ENCODE measurements at regions not wholly inside any gene's neighbourhood (a gene's known extent, or its start where the extent isn't known, plus 50 kb on each side); places are given as distances from the start of the nearest gene placed in this dataset.
"Not testable (repeated sequence)": the region's sequence is repeated elsewhere in the genome, so short reads cannot be mapped to it uniquely, and the experiment has no call there.

DNA sequence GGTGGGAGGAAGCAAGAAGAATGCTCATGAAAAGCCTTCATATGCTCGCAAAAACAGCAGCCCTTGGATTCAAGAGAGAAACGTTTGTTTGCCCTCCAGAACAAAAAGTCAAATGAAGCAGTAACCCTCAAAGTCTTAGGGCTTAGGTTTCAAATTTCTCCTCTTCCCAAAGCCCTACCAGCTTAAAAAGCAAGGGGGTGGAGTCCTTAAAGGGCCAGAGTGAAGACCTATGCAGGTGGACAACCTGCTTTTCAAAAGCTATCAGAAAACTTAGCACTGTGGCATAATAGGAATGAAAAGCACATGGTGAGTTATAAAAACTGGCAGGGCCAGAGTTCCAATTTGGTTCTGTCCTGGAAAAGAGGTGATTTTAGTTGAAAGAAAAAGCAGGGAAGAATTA is 253.3 kb downstream of the NAP1L3 start:
- no peak for TF ChIP-seq ZFX (IDR thresholded peaks at IDR 0.05; ENCODE audit: borderline replicate concordance)
- no peak for TF ChIP-seq CTCF (IDR thresholded peaks at IDR 0.05)
- no peak overlapping the region for H3K27ac ChIP-seq

GRCh38 chrX:93419642-93420041 is 253.7 kb downstream of the NAP1L3 start:
- TF ChIP-seq CTCF (IDR thresholded peaks at IDR 0.05) (no peak), ZFX (IDR thresholded peaks at IDR 0.05; ENCODE audit: borderline replicate concordance) (no peak)
- H3K27ac ChIP-seq, result no peak overlapping the region

DNA sequence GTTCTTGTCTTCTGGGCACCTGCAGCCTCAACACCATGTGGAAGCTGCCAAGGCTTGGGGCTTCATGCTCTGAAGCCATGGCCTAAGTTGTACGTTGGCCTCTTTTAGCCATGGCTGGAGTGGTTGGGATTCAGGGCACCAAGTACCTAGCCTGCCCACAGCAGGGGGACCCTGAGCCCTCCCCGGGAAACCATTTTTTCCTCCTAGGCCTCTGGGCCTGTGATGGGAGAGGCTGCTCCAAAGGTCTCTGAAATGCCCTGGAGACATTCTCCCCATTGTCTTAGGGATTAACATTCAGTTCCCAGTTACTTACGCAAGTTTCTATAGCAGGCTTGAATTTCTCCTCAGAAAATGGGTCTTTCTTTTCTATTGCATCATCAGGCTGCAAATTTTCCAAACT is 269.3 kb downstream of the NAP1L3 start:
- no peak for TF ChIP-seq CTCF (IDR thresholded peaks at IDR 0.05)
- TF ChIP-seq ZFX (IDR thresholded peaks at IDR 0.05; ENCODE audit: borderline replicate concordance), result no peak
- H3K27ac ChIP-seq, result no peak overlapping the region

DNA sequence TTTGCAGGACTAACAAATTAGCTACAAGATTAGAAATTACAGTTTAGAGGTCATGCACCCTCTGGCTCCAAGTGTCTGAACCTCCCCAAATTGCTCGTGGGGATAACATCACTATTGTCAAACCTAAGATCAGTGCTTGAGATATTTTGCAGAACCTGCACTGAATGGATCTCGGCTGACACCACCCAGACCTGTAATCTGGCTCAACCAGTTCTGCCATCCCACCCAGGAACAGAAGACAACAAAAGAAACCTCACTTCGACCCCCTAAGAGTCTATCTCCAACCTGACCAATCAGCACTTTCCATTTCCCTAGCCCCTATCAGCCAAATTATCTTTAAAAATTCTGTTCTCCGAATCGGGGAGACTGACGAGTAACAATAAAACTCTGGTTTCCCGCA is 318.7 kb downstream of the NAP1L3 start:
- H3K27ac ChIP-seq, result no peak overlapping the region
- TF ChIP-seq CTCF (IDR thresholded peaks at IDR 0.05) (no peak), ZFX (IDR thresholded peaks at IDR 0.05; ENCODE audit: borderline replicate concordance) (no peak)

- TF ChIP-seq CTCF (IDR thresholded peaks at IDR 0.05), result no peak
- no peak for TF ChIP-seq ZFX (IDR thresholded peaks at IDR 0.05; ENCODE audit: borderline replicate concordance)
- no peak overlapping the region for H3K27ac ChIP-seq
Measured at GRCh38 chrX:93346309-93346708, 327.1 kb downstream of the NAP1L3 start.

- H3K27ac ChIP-seq, result not testable (repeated sequence)
Measured at GRCh38 chrX:93344287-93344686, 329.1 kb downstream of the NAP1L3 start.

DNA sequence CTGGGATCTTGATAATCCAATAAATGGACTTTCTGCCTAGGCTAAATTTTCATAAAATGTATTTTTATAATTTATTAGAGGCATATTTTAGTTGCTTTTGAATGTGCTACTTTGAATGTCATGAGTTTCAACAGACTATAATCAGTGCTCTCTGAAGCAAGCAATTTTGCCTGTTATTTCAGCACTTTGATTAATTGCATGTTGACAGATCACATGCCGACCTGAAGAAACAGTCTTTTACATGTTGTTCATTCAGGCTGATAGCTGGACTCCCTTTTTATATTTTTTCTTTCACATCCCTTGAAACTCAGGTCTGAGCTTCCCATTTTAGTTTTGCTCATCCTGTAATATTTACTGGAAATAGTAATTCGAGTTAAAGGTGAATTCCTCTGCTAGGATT is 341.0 kb downstream of the NAP1L3 start:
- TF ChIP-seq CTCF (IDR thresholded peaks at IDR 0.05), result no peak
- TF ChIP-seq ZFX (IDR thresholded peaks at IDR 0.05; ENCODE audit: borderline replicate concordance), result no peak
- no peak overlapping the region for H3K27ac ChIP-seq

DNA sequence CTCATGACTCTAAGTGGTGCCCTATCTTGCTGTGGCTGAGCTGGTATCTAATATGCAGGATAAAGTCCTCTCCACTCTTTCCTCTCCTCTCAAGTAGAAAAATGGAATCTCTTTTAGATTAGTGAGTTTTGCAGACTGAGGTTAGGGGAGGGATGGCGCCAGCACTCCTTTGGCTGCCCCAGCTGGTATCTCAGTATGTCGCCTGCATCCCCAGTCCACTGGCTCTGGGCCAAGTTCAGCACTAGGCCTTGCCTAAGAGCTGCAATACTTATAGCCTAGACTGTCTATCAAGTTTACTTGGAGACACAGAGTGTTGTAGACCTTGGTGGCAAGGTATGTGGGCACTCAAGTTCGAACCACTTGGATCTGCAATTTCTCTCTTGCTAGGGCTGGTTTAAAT is 351.3 kb downstream of the NAP1L3 start:
- H3K27ac ChIP-seq, result no peak overlapping the region
- TF ChIP-seq CTCF (IDR thresholded peaks at IDR 0.05) (no peak), ZFX (IDR thresholded peaks at IDR 0.05; ENCODE audit: borderline replicate concordance) (no peak)
